T-helper 1 cell treated with Interleukin-12 subunit alpha and Interleukin-12 subunit beta and Interleukin-4 antibody, amounts not matched to agents 30 ng/mL and 1 ng/mL, for 36 hours (primary cell): ENCODE measurements at regions not wholly inside any gene's neighbourhood (a gene's known extent, or its start where the extent isn't known, plus 50 kb on each side); places are given as distances from the start of the nearest gene placed in this dataset.
"Not testable (repeated sequence)": the region's sequence is repeated elsewhere in the genome, so short reads cannot be mapped to it uniquely, and the experiment has no call there.

Experiments
- intact Hi-C: fragments of 100-400 bp; cut with micrococcal nuclease; formaldehyde crosslinking; loops from one replicate; pipeline ENCODE4 v1.15.1; 2024

GRCh38 chr2:234725528-234726264 lies 226.1 kb upstream of the SH3BP4 start:
- intact Hi-C loops, result no loop called here

- intact Hi-C loops, result no loop called here
Measured at GRCh38 chr2:234724850-234725249, 227.0 kb upstream of the SH3BP4 start.

- intact Hi-C loops, result no loop called here
Measured at GRCh38 chr2:234723400-234723799, 226.5 kb upstream of the ARL4C start.

GRCh38 chr2:234722176-234722575 lies 225.3 kb upstream of the ARL4C start:
- intact Hi-C loops, result no loop called here

- intact Hi-C loops, result no loop called here
Measured at GRCh38 chr2:234719116-234719716, 222.3 kb upstream of the ARL4C start.

GRCh38 chr2:234716271-234716670 lies 219.4 kb upstream of the ARL4C start:
- intact Hi-C loops, result no loop called here

- intact Hi-C loops, result no loop called here
Measured at GRCh38 chr2:234715671-234716250, 218.9 kb upstream of the ARL4C start.

GRCh38 chr2:234714711-234715110 lies 217.8 kb upstream of the ARL4C start:
- intact Hi-C loops, result no loop called here

- intact Hi-C loops, result no loop called here
Measured at GRCh38 chr2:234712421-234712935, 215.6 kb upstream of the ARL4C start.

- intact Hi-C loops, result no loop called here
Measured at GRCh38 chr2:234711308-234711707, 214.4 kb upstream of the ARL4C start.

- intact Hi-C loops, result no loop called here
Measured at GRCh38 chr2:234710587-234710986, 213.7 kb upstream of the ARL4C start.

GRCh38 chr2:234710066-234710465 lies 213.2 kb upstream of the ARL4C start:
- intact Hi-C loops, result no loop called here

GRCh38 chr2:234708717-234709116 lies 211.8 kb upstream of the ARL4C start:
- intact Hi-C loops, result no loop called here

- intact Hi-C loops, result no loop called here
Measured at GRCh38 chr2:234708091-234708683, 211.3 kb upstream of the ARL4C start.

GRCh38 chr2:234706086-234706485 lies 209.2 kb upstream of the ARL4C start:
- intact Hi-C loops, result no loop called here

GRCh38 chr2:234705108-234705507 lies 208.2 kb upstream of the ARL4C start:
- intact Hi-C loops, result no loop called here

GRCh38 chr2:234703258-234703657 lies 206.4 kb upstream of the ARL4C start:
- intact Hi-C loops, result no loop called here

GRCh38 chr2:234702731-234703225 lies 205.9 kb upstream of the ARL4C start:
- intact Hi-C loops, result no loop called here

GRCh38 chr2:234701841-234702240 lies 205.0 kb upstream of the ARL4C start:
- intact Hi-C loops, result no loop called here

GRCh38 chr2:234701421-234701820 lies 204.5 kb upstream of the ARL4C start:
- intact Hi-C loops, result no loop called here

- intact Hi-C loops, result no loop called here
Measured at GRCh38 chr2:234699456-234699855, 202.6 kb upstream of the ARL4C start.

GRCh38 chr2:234697300-234697876 lies 200.5 kb upstream of the ARL4C start:
- intact Hi-C loops, result not testable (repeated sequence)
